OCI-LY1 (cell line): ENCODE measurements at regions not wholly inside any gene's neighbourhood (a gene's known extent, or its start where the extent isn't known, plus 50 kb on each side); places are given as distances from the start of the nearest gene placed in this dataset.

Source experiments
- H2AFZ ChIP-seq: fragments of 200-600 bp; sonication (generic), shearing (Covaris generic); 2 replicates; pipeline ENCODE4 v1.6.0; 2014; ENCODE audit warnings: antibody characterized with exemption, mild to moderate bottlenecking, low read length
- H3F3A ChIP-seq: fragments of 200-600 bp; sonication (generic), shearing (Covaris generic); 2 replicates; pipeline ENCODE4 v1.6.0; 2014; ENCODE audit warnings: mild to moderate bottlenecking, antibody characterized with exemption, low read length, moderate library complexity; ENCODE audit not compliant: insufficient read depth
- H3K27ac ChIP-seq: fragments of 200-600 bp; sonication (generic); 2 replicates; pipeline ENCODE4 v1.5.1; 2014; ENCODE audit warnings: low read length, mixed run types, mild to moderate bottlenecking, low read depth; ENCODE audit not compliant: poor library complexity, severe bottlenecking
- H3K27me3 ChIP-seq: fragments of 200-600 bp; sonication (generic); 2 replicates; pipeline ENCODE4 v1.6.0; 2014; ENCODE audit warnings: antibody characterized with exemption, mild to moderate bottlenecking, low read length, moderate library complexity; ENCODE audit not compliant: insufficient read depth
- H3K36me3 ChIP-seq: fragments of 200-600 bp; sonication (generic); 2 replicates; pipeline ENCODE4 v1.6.1; 2014; ENCODE audit warnings: mild to moderate bottlenecking, antibody characterized with exemption, low read length, moderate library complexity, mixed read lengths; ENCODE audit not compliant: insufficient read depth
- H3K4me1 ChIP-seq: fragments of 200-600 bp; sonication (generic); 2 replicates; pipeline ENCODE4 v1.5.1; 2014; ENCODE audit warnings: mild to moderate bottlenecking, low read length, moderate library complexity; ENCODE audit not compliant: insufficient read depth, severe bottlenecking
- H3K4me2 ChIP-seq: fragments of 200-600 bp; sonication (generic), shearing (Covaris generic); 2 replicates; pipeline ENCODE4 v1.6.1; 2014; ENCODE audit warnings: low read length
- H3K4me3 ChIP-seq: fragments of 200-600 bp; sonication (generic); 2 replicates; pipeline ENCODE4 v1.5.1; 2014; ENCODE audit warnings: low read length, low read depth, mild to moderate bottlenecking, mixed read lengths; ENCODE audit not compliant: poor library complexity, severe bottlenecking
- H3K79me2 ChIP-seq: fragments of 200-600 bp; shearing (Covaris generic); 2 replicates; pipeline ENCODE4 v1.6.1; 2016; ENCODE audit warnings: mixed run types, low read length, mixed read lengths; ENCODE audit not compliant: insufficient read depth
- H3K9ac ChIP-seq: fragments of 200-600 bp; sonication (generic), shearing (Covaris generic); 2 replicates; pipeline ENCODE4 v1.6.1; 2014; ENCODE audit warnings: mild to moderate bottlenecking, low read length, mixed read lengths
- H3K9me2 ChIP-seq: fragments of 200-600 bp; sonication (generic), shearing (Covaris generic); 2 replicates; pipeline ENCODE4 v1.6.1; 2014; ENCODE audit warnings: low read depth, mild to moderate bottlenecking, low read length, mixed read lengths
- H3K9me3 ChIP-seq: fragments of 200-600 bp; shearing (Covaris generic); 2 replicates; pipeline ENCODE4 v1.6.1; 2014; ENCODE audit warnings: low read length, mixed read lengths
- H4K20me1 ChIP-seq: fragments of 200-600 bp; sonication (generic), shearing (Covaris generic); 2 replicates; pipeline ENCODE4 v1.6.0; 2016; ENCODE audit warnings: mild to moderate bottlenecking, low read length; ENCODE audit not compliant: insufficient read depth
- EZH2 ChIP-seq: fragments of 200-600 bp; sonication (generic), shearing (Covaris generic); IDR thresholded peaks from 2 replicates; pipeline ENCODE4 v1.8.0; 2017; ENCODE audit warnings: borderline replicate concordance, mixed run types, mild to moderate bottlenecking, antibody characterized with exemption, low read length, moderate library complexity, mixed read lengths
- TF ChIP-seq, protein P1 (sequence below): fragments of 200-600 bp; sonication (generic), shearing (Covaris generic); IDR thresholded peaks from 2 replicates; pipeline ENCODE4 v1.5.1; 2017; ENCODE audit warnings: mild to moderate bottlenecking, antibody characterized with exemption, low read length, moderate library complexity, mixed read lengths

DNA sequence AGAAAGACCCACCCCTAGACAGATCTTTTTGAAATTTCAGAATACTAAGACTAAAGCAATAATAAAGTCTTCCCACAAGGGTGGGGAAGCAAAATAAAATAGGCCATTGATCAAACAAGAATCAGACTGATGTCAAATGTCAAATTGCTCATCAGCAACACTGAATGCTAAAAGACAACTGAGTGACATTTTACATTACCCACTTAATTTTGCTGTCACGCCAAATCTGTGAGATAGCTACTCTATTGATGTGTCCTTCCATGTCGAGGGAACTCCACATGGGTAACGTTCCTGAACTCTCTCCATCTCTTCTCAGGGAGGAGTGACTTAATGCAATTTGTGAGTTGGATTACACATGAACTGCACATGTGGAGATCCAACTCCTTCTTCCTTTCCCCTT is 271.7 kb upstream of the CAMK1G start:
- Histone ChIP-seq H3K4me1 (no peaks in the 10 kb centered on the region), H2AFZ (no peak overlapping the region), H3K36me3 (no peaks in the 10 kb centered on the region), H3K79me2 (no peaks in the 10 kb centered on the region), H4K20me1 (no peaks in the 10 kb centered on the region), H3F3A (no peaks in the 10 kb centered on the region), H3K9ac (no peak overlapping the region), H3K9me2 (no peaks in the 10 kb centered on the region), H3K27me3 (no peaks in the 10 kb centered on the region), H3K4me3 (no peak overlapping the region), H3K9me3 (no peaks in the 10 kb centered on the region), H3K27ac (no peak overlapping the region), H3K4me2 (no peak overlapping the region)
- TF ChIP-seq EZH2: no peak
- TF ChIP-seq, protein P1, sequence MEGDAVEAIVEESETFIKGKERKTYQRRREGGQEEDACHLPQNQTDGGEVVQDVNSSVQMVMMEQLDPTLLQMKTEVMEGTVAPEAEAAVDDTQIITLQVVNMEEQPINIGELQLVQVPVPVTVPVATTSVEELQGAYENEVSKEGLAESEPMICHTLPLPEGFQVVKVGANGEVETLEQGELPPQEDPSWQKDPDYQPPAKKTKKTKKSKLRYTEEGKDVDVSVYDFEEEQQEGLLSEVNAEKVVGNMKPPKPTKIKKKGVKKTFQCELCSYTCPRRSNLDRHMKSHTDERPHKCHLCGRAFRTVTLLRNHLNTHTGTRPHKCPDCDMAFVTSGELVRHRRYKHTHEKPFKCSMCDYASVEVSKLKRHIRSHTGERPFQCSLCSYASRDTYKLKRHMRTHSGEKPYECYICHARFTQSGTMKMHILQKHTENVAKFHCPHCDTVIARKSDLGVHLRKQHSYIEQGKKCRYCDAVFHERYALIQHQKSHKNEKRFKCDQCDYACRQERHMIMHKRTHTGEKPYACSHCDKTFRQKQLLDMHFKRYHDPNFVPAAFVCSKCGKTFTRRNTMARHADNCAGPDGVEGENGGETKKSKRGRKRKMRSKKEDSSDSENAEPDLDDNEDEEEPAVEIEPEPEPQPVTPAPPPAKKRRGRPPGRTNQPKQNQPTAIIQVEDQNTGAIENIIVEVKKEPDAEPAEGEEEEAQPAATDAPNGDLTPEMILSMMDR: no peak

DNA sequence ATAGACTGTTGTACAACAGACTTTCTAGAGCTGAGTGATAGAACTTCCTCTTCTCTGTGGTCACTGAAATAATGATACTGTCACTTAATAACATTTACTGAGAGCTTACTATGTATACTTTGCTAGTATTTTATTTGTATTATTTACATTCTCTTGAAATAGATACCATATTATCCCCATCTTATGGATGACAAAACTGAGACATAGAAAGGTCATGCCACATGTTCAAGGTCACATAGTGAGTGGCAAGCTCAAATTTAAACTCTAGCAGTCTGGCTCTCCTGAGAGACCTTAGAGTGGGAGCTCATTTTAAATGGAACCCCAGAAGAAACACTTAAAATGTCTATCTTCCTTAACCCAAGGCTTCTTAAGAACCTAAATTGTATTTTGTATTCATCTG is 266.6 kb upstream of the CAMK1G start:
- Histone ChIP-seq H3K9me3 (no peaks in the 10 kb centered on the region), H3K36me3 (no peaks in the 10 kb centered on the region), H3K27ac (no peak overlapping the region), H3K9ac (no peak overlapping the region), H3K4me1 (no peaks in the 10 kb centered on the region), H3K4me3 (no peak overlapping the region), H3K27me3 (no peaks in the 10 kb centered on the region), H3K9me2 (no peaks in the 10 kb centered on the region), H4K20me1 (no peaks in the 10 kb centered on the region), H3F3A (no peaks in the 10 kb centered on the region), H3K4me2 (no peak overlapping the region), H3K79me2 (no peaks in the 10 kb centered on the region), H2AFZ (no peak overlapping the region)
- TF ChIP-seq EZH2: no peak
- TF ChIP-seq, protein P1: no peak

- Histone ChIP-seq H3K9me3 (no peaks in the 10 kb centered on the region), H3K79me2 (no peaks in the 10 kb centered on the region), H3K4me1 (no peaks in the 10 kb centered on the region), H3F3A (no peaks in the 10 kb centered on the region), H3K9me2 (no peaks in the 10 kb centered on the region), H3K27me3 (no peaks in the 10 kb centered on the region), H3K4me3 (no peak overlapping the region), H4K20me1 (no peaks in the 10 kb centered on the region), H2AFZ (no peak overlapping the region), H3K36me3 (no peaks in the 10 kb centered on the region), H3K9ac (no peak overlapping the region), H3K27ac (no peak overlapping the region), H3K4me2 (no peak overlapping the region)
- no peak for TF ChIP-seq EZH2
- TF ChIP-seq, protein P1: no peak
These were observed 265.1 kb upstream of the CAMK1G start for GRCh38 chr1:209318181-209319056.
